GM04503 (cell line): ENCODE measurements at regions not wholly inside any gene's neighbourhood (a gene's known extent, or its start where the extent isn't known, plus 50 kb on each side); places are given as distances from the start of the nearest gene placed in this dataset.

Experiments used
- DNase-seq: peaks from one replicate; pipeline ENCODE4 v3.0.0-alpha.2; 2012; ENCODE audit warnings: low read depth

DNA sequence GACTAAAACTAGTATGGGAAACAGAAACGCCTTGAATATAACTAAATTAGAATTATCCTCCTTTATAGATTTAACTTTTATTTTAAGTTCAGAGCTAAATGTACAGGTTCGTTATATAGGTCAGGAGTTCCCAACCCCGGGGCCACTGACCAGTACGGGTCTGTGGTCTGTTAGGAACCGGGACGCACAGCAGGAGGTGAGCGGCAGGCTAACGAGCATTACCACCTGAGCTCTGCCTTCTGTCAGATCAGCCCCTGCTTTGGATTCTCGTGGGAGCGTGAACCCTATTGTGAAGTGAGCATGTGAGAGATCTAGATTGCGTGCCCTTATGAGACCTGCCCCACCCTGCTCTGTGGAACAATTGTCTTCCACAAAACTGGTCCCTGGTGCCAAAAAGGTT, 51.0 kb downstream of the FAT4 start:
- DNase-seq = no peak

DNA sequence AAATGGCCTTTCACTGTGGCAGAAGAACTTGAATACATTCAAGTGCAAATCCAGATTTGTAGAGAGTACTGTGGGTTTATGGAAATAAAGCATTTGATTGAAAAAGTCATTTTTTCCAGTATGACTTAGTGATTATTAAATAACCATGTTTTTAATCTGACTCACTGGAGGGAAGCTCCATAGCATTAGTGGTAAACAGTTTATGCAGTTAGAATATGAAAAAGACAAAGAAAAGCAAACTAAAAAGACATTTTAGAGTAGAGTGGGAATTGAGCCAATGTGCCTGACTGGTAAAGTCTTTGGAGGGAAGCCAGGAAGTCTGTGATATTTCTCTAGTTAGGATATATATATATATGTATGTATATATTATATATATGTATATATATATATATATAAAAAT, 53.4 kb downstream of the FAT4 start:
- no peak for DNase-seq

DNA sequence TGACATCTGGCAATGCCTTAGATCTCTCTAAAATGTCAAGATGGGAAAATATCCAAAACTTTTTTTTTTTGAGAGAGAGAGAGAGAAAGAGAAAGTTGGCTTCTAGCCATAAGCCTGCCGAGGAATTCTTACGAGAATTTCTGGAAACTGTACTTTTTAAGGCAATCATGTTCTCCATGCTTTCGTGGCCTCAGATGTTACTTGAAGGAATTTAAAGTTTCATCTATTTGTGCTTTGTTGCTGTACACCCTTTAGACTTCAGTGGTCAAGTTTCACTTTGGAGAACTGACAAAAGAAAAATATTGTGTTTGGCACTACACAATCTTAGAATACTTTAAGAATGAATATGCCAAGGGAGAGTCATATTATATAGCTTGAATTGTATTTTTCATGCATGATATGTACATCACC, 53.9 kb downstream of the FAT4 start:
- peak; percentile 34 for DNase-seq

DNA sequence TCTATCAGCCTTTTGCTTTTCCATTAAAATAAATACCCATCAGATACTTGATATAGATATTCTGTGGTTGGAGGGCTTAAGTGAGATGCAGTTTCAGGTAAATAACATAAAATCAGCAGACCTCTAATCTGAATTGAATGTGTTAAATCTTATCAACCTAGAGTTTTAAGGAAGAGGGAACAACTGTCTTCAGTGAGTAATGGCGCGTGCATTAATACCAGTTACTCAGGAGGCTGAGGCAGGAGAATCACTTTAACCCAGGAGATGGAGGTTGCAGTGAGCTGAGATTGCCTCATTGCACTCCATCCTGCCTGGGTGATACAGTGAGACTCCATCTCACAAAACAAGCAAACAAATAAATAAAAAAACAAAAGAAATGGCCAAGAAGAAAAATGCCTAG, 54.3 kb downstream of the FAT4 start:
- DNase-seq = no peak

DNA sequence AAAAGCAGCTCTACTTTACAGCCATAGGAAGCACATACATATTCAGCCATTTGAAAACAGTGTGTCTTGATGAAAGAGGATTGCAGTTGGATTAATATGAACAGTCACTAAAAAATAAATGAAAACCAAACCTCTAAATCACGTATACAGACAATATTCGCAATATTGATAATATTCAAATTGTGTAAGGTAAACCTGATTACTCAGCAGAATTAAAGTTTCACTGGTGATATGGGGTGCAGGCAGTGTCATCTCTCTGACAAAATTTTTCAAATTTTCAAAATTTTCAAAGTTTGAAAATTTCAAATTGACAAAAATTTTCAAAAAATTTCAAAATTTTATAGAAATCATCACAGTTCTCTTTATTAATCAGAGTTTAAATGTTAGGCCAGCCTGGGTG, 55.7 kb downstream of the FAT4 start:
- no peak for DNase-seq

DNA sequence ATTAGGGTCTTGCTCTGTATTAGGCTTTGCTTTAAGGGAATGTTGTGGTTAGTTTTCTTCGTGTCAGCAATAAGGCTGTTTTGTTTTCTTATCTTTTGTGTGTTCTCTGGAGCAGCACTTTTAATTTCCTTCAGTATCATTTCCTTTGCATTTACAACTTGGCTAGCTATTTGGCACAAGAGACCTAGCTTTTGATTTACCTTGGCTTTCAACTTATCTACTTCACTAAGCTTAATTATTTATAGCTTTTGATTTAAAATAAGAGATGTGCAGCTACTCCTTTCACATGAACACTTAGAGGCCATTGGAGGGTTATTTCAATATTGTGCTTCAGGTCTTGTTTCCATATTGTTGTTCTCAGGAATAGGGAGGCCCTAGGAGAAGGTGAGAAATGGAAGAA, 68.2 kb downstream of the FAT4 start:
- DNase-seq = no peak

DNA sequence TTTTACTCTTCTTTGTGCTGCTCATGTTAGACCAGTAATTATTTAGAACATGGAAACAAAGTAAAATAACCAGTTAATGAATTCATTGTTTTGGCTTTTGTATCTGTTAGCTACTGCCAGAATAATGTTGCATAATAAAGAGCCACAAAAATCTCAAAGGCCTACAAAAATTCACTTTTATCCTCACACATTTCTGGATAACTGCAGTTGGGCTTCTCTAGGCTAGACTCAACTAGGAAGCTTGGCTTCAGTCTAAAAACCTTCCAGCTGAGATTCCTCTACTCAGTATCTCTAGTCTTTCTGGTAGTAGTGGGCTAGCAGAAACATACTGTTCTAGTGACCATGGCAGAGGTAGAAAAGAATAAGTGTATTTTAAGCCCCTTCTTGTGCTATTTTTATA, 73.0 kb downstream of the FAT4 start:
- peak; percentile 47 for DNase-seq

DNA sequence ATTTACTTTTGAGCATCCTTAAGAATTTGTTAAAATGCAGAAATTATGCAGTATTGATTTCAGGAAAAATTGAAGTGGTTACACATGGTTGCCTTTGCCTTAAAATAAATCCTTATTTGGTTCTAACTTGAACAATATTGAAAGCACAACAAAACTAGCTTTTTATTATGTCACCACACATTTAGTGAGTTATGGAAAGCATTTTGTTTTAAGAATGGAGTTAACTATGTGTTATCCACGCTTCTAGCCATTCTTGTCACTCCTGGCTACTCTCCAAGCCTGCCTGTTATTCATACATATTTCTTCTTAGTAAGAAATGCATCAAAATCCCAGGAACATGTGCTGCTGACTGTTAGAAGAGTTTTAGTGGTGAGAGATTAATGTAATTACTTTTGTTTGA, 73.9 kb downstream of the FAT4 start:
- peak; percentile 47 for DNase-seq

DNA sequence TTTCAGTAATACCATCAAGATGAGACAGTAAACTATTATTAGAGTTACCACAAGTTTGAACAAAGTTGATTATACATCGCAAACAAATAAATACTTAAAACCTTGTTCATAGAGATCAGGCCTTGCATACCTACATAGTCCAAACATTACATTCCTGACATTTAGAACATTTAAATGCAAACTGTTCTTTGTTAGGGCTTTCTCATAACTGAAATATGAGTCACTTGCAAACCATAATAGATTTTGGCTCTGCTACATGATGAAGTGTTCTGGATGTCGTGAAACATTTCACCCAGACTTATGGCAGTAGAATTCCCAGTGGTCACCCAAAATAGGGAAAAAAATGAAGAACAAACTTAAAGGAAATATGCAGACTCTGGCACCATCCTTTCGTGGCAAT, 75.0 kb downstream of the FAT4 start:
- DNase-seq = peak; percentile 97

DNA sequence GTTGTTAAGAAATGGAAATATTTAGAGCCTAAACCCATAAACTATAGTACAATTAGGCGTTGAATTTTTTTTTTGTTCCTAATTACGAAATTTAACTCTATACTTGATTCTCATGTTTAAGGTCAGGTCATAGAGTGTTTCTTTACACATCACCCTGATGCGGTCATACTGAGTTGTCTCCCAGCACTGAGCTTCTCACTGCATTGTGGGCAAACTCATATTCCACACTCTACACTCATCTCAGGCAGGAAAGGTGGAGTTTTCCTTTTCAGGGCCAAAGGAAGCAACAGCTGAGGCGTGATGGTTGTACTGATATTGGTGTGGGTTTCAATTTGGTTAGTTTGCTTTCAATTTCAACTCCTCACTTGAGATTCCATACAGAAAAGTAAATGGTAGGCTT, 75.4 kb downstream of the FAT4 start:
- no peak for DNase-seq

DNA sequence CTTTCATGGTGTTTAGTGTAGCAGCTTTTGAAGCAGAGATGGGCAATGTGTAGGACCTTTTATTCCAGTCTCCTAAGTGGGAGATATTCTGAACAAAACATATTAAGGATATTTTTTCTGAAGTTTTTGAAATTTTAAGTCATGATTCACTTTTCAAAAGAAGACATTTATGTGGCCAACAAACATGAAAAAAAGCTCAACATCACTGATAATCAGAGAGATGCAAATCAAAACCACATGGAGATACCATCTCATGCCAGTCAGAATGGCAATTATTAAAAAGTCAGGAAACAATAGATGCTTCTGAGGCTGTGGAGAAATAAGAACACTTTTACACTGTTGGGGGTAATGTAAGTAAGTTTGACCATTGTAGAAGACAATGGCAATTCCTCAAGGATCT, 76.0 kb downstream of the FAT4 start:
- DNase-seq = no peak

DNA sequence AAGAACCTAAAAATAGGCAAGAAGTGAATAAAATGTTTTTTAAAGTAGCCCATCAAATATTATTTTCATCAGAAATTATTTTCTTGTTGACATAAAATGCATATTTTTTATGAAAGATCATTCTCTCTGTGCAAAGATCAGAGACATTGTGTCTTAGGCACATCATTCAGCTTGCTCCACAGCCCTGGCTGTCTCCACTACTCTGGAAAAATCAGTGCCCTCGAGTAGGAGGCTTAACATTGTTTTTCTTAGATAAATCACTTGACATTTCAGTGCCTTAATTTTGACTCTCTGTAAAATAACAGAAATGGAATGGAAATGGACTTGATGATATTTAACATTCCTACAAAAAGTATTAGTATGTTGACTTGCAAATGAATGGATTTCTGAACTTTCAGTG, 77.9 kb downstream of the FAT4 start:
- DNase-seq = no peak

DNA sequence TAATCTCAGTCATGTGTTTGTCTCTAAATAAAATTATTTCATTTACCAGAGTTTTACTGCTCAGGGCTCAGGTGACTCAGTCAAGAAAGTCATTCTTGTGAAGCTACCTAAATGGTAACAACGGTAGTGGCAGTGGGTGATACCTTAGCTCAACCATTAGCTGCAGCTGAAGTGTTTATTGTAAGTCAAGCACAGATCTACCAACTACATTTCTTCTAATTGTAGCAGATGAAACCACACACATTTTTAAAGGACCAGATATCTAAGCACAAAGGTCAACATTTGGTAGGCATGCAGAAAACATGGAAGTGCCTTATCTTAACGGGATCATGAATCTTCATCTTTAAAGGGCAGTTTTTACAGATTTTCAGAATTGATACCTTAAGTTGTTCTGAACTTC, 79.1 kb downstream of the FAT4 start:
- DNase-seq = no peak

DNA sequence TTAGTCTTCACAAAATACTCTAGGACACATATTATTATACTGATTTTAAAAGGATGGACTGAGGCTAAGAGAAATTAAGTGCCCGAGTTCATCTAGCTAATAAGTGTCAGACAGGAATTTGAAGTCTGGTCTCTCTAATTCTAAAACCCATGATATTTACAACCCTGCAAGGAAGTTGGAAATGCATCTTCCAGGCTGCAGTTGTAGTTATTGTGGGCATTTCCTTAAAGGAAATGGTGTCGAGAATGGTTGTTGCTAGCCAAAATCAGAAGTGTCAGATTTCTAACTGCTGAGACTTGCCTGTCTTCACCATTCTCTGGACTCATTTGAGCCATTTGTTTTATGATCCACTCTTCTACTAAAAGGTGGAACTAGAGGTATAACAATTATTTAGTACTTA, 82.5 kb downstream of the FAT4 start:
- no peak for DNase-seq

DNA sequence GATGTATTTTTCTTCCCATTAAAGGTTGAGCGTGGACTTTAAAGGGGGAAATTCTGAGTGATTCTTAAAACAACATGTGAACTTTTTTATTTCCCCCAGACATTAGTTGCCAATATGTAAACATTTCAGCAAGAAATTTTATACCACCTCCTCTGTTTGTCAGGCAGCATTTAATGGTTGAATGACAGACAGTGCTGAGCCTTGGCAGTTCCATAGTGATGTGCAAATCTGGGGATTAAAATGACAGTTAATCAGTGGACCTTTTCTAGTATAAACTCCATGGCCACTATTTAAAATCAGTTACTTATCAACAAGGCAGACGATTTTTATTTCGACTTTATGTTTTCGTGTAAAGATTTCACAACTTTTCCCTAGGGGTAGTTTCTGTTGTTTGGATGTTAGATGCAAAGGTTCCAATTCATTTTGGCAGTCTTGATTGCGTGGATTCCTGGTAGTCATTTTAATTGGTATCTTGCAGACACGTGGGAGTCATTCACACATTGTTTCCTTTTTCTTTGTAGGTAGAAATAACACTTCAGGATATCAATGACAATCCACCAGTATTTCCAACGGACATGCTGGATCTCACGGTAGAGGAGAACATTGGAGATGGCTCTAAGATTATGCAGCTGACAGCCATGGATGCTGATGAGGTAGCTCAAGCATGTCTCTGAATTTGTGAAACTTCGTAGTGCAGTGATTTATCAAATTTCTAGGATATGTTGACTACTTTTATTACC, 83.7 kb downstream of the FAT4 start:
- DNase-seq = no peak

DNA sequence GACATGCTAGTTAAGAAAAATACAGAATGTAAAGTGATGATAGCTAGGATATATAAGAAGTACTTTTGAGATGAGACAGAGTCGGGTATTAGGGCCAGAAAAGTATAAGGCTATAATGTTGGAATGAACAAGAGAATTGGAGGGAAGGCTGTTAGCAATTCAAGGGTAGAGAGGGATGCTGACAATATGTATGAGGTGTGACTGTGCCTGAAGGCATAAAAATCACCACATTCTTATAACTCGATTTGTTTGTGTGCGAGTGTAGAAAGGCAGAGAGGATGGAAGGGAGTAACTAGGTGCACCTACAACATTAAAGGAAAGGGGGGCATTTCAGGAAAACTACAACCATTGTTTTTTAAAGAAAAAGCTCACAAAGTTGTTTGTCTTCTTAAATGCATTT, 86.0 kb downstream of the FAT4 start:
- no peak for DNase-seq

DNA sequence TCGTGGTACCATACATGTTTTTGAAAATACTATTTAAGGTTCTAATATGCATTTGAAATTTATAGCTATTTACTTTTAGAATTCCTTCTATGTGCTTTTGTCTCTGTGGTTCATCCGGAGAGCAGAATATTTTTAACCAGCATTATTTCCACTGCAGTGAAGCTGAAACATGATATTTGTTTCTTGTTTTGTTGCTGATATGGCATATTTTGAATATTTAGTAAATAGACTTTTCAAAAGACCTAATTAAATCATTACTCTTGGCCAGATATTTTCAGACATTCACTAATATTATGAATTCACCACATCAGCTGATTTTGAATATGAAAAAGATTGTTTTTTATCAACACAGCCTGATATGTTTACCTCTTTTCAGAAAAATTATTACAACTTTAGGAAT, 87.0 kb downstream of the FAT4 start:
- no peak for DNase-seq

DNA sequence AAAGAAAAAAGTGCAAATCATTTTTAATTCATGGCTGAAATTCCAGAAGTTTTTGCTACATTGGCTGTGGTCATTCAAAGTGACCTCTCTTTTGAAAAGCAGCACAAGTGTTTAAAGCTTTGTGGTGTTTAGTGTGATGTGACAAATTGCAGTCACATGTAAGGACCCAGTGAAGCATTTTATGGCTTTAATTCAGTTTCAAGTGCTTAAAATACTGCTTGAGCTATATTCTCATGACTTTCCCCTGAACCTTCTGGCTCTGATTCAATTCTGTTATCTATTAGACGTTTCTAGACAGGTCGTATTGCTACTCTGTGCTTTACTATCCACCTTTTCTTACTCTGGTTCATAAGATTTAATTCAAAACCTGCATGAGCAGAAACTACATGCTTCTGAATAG, 105.8 kb downstream of the FAT4 start:
- DNase-seq = no peak

DNA sequence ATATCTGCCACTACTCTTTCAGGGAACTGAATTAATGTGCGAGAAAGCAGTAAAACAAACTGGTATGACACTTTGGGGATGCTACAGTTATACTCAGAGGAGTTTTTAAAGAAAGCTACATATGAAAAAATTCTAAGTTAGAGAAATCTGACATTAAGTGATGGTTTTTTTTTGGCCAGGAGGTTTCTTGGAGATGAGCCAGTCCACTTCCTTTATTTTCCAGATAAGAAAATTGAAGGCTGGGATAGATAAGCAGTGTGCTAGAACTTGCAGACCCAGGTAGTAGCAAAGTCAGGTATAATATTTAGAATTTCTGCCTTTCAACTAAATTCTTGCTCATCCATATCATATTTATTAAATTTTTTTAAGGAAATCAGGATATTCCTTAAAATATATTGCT, 106.8 kb downstream of the FAT4 start:
- DNase-seq = no peak

DNA sequence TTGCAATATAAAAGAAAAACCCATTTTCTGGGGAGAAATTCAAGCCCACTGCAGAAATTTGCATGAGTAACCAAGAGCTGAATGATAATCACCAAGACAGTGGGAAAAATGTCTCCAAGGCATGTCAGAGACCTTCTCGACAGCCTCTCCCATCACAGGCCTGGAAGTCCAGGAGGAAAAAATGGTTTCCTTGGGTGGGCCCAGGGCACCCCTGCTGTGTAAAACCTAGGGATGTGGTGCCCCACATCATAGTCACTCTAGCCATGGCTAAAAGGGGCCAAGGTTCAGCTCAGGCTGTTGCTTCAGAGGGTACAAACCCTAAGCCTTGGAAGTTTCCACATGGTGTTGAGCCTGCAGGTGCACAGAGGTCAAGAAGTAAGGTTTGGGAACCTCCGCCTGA, 108.4 kb downstream of the FAT4 start:
- no peak for DNase-seq

DNA sequence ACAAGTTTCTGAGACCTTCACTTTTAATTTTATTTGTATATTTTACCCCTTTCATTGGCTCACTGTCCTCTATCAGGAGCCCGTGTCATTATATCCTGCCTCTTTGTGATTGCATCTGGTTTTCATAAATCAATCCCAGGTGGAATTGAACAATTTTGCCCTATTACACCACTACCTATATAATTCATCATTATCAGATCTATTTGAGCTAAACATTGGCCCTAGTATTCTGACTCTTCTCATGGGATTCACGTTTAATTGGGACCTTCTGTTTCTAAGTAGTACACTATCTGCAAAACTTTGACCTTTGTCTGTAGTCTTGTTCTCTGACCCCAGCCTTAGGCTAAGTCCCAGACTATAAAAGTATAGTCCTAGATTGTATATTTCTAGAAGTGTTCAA, 114.1 kb downstream of the FAT4 start:
- DNase-seq = no peak

DNA sequence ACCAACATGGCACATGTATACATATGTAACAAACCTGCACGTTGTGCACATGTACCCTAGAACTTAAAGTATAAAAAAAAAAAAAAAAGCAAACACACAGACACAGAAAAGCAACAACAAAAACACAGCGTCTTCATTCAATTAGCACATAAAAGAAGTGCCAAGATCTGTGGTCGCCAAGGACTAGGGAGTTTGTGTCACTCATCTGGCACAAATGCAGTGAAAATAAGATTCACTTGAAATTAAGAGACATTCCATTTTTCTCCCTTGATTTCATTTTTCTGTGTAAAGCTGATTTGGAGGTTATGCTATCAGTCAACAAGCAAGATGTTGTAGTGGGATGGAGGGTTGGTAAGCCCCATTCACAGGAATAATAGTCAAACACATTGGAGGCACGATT, 115.3 kb downstream of the FAT4 start:
- DNase-seq = no peak

DNA sequence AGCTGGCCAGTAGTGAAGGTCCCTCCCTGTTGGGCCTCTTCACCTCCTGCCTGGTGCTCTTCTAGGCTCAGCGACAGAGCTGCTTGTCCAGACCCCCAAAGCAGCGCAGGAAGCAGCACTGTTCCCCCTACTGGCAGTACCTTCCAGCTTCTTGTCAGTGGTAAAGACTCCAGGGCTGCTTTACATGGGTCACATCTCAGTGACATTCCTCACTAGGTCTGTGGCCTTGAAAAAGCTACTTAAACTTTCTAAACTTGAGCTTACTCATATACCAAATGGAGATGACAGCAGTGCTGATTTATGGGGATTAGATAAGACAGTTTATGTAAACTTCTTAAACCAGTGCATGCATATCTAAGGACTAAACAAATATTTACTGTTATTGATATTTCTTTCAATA, 117.3 kb downstream of the FAT4 start:
- DNase-seq = no peak

DNA sequence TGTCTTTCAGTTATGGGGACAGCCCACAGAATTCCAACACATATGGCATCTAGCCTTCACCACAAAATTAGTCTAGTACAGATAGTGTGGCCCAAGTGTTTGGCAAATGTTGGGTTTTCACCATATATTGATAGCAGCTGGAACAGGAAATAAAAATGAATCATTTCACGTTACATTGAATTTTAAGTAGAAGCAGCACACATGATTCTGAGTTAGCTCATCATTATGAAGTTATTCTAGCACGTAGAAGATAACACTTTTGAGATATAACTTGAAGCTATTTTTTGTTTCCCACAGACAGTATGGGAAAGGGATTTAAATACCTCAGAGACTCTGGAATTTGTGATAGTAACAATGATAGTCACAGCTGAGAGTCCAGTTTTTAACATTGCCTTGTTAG, 118.7 kb downstream of the FAT4 start:
- peak; percentile 37 for DNase-seq

DNA sequence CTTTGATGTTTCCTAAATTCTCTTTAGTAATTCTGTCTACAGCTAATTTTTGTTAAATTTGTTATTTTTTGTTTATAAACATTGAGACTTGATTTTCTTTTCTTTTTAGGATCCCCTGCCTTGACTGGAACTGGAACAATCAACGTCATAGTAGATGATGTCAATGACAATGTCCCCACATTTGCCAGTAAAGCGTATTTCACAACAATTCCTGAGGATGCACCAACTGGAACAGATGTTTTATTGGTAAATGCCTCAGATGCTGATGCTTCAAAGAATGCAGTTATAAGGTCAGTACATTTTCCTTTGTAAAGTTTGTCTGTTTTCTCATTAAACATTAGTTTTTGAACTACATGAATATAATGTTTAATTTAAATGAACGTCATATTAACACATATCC, 119.4 kb downstream of the FAT4 start:
- DNase-seq = peak; percentile 11
